HepG2 (cell line): ENCODE measurements at regions not wholly inside any gene's neighbourhood (a gene's known extent, or its start where the extent isn't known, plus 50 kb on each side); places are given as distances from the start of the nearest gene placed in this dataset.

Experiments
- FOXK2 ChIP-seq: fragments of 450-650 bp; IDR thresholded peaks from 2 replicates; pipeline ENCODE4 v1.6.1; 2016
- JUNB ChIP-seq: sonication (generic); formaldehyde crosslinking; IDR thresholded peaks from 2 replicates; pipeline ENCODE4 v1.8.0; 2022; ENCODE audit warnings: missing genetic modification reagents, mild to moderate bottlenecking, borderline replicate concordance
- KDM2A ChIP-seq: sonication (generic); formaldehyde crosslinking; IDR thresholded peaks from 2 replicates; pipeline ENCODE4 v1.4.0; 2020; ENCODE audit warnings: low read depth, missing genetic modification reagents, borderline replicate concordance
- MEIS2 ChIP-seq: sonication (generic); formaldehyde crosslinking; IDR thresholded peaks from 2 replicates; pipeline ENCODE4 v1.9.0; 2021; ENCODE audit warnings: mild to moderate bottlenecking, missing genetic modification reagents
- NR2C2 ChIP-seq: sonication (generic); formaldehyde crosslinking; IDR thresholded peaks from 2 replicates; pipeline ENCODE4 v1.4.0; 2020; ENCODE audit warnings: missing genetic modification reagents, mild to moderate bottlenecking, moderate library complexity, borderline replicate concordance
- NR2F2 ChIP-seq: IDR thresholded peaks from 2 replicates; pipeline ENCODE4 v1.6.1; 2012; ENCODE audit warnings: low read depth, inconsistent platforms, borderline replicate concordance
- PBX3 ChIP-seq: sonication (generic); formaldehyde crosslinking; IDR thresholded peaks from 2 replicates; pipeline ENCODE4 v1.8.1; 2023; ENCODE audit warnings: missing genetic modification reagents, inconsistent platforms, borderline replicate concordance
- PHF21A ChIP-seq: sonication (generic); formaldehyde crosslinking; IDR thresholded peaks from 2 replicates; pipeline ENCODE4 v1.5.0; 2020; ENCODE audit warnings: mild to moderate bottlenecking, missing genetic modification reagents
- SMAD1 ChIP-seq: sonication (generic); formaldehyde crosslinking; IDR thresholded peaks from 2 replicates; pipeline ENCODE4 v1.4.0; 2020; ENCODE audit warnings: missing genetic modification reagents, low read depth, mild to moderate bottlenecking, borderline replicate concordance
- TBX2 ChIP-seq: sonication (generic); formaldehyde crosslinking; IDR thresholded peaks from 2 replicates; pipeline ENCODE4 v1.5.0; 2020; ENCODE audit warnings: missing genetic modification reagents, mild to moderate bottlenecking, borderline replicate concordance
- TOE1 ChIP-seq: sonication (generic); formaldehyde crosslinking; IDR thresholded peaks from 2 replicates; pipeline ENCODE4 v1.4.0; 2020; ENCODE audit warnings: mild to moderate bottlenecking, missing genetic modification reagents
- ZBTB14 ChIP-seq: sonication (generic); formaldehyde crosslinking; IDR thresholded peaks from 2 replicates; pipeline ENCODE4 v1.4.0; 2020; ENCODE audit warnings: missing genetic modification reagents
- ZMAT3 ChIP-seq: sonication (generic); formaldehyde crosslinking; conservative IDR thresholded peaks from 2 replicates; pipeline ENCODE4 v1.7.0; 2021; ENCODE audit warnings: missing genetic modification reagents
- ZMYM3 ChIP-seq: sonication (generic); formaldehyde crosslinking; IDR thresholded peaks from 2 replicates; pipeline ENCODE4 v1.5.1; 2020; ENCODE audit warnings: mild to moderate bottlenecking, missing genetic modification reagents
- ZNF280D ChIP-seq: sonication (generic); formaldehyde crosslinking; IDR thresholded peaks from 2 replicates; pipeline ENCODE4 v1.5.1; 2020; ENCODE audit warnings: mild to moderate bottlenecking, missing genetic modification reagents
- ZNF292 ChIP-seq: sonication (generic); formaldehyde crosslinking; IDR thresholded peaks from 2 replicates; pipeline ENCODE4 v1.8.1; 2022; ENCODE audit warnings: mild to moderate bottlenecking, low read depth, missing genetic modification reagents, borderline replicate concordance
- ZNF441 ChIP-seq: sonication (generic); formaldehyde crosslinking; IDR thresholded peaks from 2 replicates; pipeline ENCODE4 v1.7.0; 2021; ENCODE audit warnings: missing genetic modification reagents, borderline replicate concordance
- ZNF652 ChIP-seq: IDR thresholded peaks from 2 replicates; pipeline ENCODE4 v1.6.1; 2016; ENCODE audit warnings: low read depth, borderline replicate concordance
- ZNF670 ChIP-seq: sonication (generic); formaldehyde crosslinking; IDR thresholded peaks from 2 replicates; pipeline ENCODE4 v1.8.0; 2022; ENCODE audit warnings: mild to moderate bottlenecking, missing genetic modification reagents, borderline replicate concordance
- TF ChIP-seq, protein P1 (sequence below): sonication (generic); formaldehyde crosslinking; IDR thresholded peaks from 2 replicates; pipeline ENCODE4 v1.4.0; 2020; ENCODE audit warnings: missing genetic modification reagents, mild to moderate bottlenecking, borderline replicate concordance

GRCh38 chr5:92927291-92927778 lies 653.7 kb downstream of the NR2F1-AS1 start (continued):
- peak; percentile 98 for TF ChIP-seq ZNF292 (CRISPR knock-in tag)
- TF ChIP-seq PBX3 (CRISPR knock-in tag) = no peak
- peak; percentile 97 for TF ChIP-seq JUNB (CRISPR knock-in tag)
- TF ChIP-seq ZMAT3 = peak; percentile 75
- no peak for TF ChIP-seq TOE1 (CRISPR knock-in tag)
- TF ChIP-seq ZBTB14 (CRISPR knock-in tag) = no peak
- TF ChIP-seq TBX2 = peak; percentile 99
- peak; percentile 72; the same call in 1 of the 2 replicates for TF ChIP-seq SMAD1
- TF ChIP-seq, protein P1, sequence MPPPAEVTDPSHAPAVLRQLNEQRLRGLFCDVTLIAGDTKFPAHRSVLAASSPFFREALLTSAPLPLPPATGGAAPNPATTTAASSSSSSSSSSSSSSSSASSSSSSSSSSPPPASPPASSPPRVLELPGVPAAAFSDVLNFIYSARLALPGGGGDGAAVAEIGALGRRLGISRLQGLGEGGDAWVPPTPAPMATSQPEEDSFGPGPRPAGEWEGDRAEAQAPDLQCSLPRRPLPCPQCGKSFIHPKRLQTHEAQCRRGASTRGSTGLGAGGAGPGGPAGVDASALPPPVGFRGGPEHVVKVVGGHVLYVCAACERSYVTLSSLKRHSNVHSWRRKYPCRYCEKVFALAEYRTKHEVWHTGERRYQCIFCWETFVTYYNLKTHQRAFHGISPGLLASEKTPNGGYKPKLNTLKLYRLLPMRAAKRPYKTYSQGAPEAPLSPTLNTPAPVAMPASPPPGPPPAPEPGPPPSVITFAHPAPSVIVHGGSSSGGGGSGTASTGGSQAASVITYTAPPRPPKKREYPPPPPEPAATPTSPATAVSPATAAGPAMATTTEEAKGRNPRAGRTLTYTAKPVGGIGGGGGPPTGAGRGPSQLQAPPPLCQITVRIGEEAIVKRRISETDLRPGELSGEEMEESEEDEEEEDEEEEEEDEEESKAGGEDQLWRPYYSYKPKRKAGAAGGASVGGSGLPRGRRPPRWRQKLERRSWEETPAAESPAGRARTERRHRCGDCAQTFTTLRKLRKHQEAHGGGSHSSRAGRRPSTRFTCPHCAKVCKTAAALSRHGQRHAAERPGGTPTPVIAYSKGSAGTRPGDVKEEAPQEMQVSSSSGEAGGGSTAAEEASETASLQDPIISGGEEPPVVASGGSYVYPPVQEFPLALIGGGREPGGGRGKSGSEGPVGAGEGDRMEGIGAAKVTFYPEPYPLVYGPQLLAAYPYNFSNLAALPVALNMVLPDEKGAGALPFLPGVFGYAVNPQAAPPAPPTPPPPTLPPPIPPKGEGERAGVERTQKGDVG (CRISPR knock-in tag) = 0 out of 2 replicates have a peak, but pooled peaks have one; percentile 80
- peak; percentile 60; the same call in 1 of the 2 replicates for TF ChIP-seq NR2C2 (CRISPR knock-in tag)
- peak; percentile 69; the same call in 1 of the 2 replicates for TF ChIP-seq KDM2A
- TF ChIP-seq FOXK2 = peak; percentile 61; the same call in 1 of the 2 replicates
- no peak for TF ChIP-seq ZNF670
- TF ChIP-seq ZMYM3 (CRISPR knock-in tag) = peak; percentile 75; the same call in 1 of the 2 replicates
- 0 out of 2 replicates have a peak, but pooled peaks have one; percentile 24 for TF ChIP-seq NR2F2
- peak; percentile 44; the same call in 1 of the 2 replicates for TF ChIP-seq ZNF652 (CRISPR knock-in tag)
- peak; percentile 85 for TF ChIP-seq PHF21A
- TF ChIP-seq ZNF280D = peak; percentile 72; the same call in 1 of the 2 replicates
- TF ChIP-seq ZNF441 = 0 out of 2 replicates have a peak, but pooled peaks have one; percentile 63
- peak; percentile 68 for TF ChIP-seq MEIS2 (CRISPR knock-in tag)
